HFFc6 (cell line): ENCODE measurements at regions not wholly inside any gene's neighbourhood (a gene's known extent, or its start where the extent isn't known, plus 50 kb on each side); places are given as distances from the start of the nearest gene placed in this dataset.

Experiments used
- DNase-seq: peaks from one replicate; pipeline ENCODE4 v3.0.0-alpha.2; 2018
- H3K27ac Mint-ChIP-seq: 2 replicates; pipeline ENCODE4 v1.8.0; 2020; ENCODE audit warnings: mild to moderate bottlenecking, mixed read lengths
- H3K27me3 Mint-ChIP-seq: 2 replicates; pipeline ENCODE4 v1.8.0; 2021; ENCODE audit warnings: mild to moderate bottlenecking, moderate library complexity, mixed read lengths; ENCODE audit not compliant: insufficient read depth
- H3K36me3 Mint-ChIP-seq: 2 replicates; pipeline ENCODE4 v1.8.0; 2021; ENCODE audit warnings: low read depth, mixed read lengths
- H3K4me1 Mint-ChIP-seq: 2 replicates; pipeline ENCODE4 v1.8.0; 2020; ENCODE audit warnings: low read depth, mixed read lengths
- H3K4me3 Mint-ChIP-seq: 2 replicates; pipeline ENCODE4 v1.8.0; 2020; ENCODE audit warnings: mild to moderate bottlenecking, moderate library complexity, mixed read lengths
- H3K9me3 Mint-ChIP-seq: 2 replicates; pipeline ENCODE4 v1.8.0; 2020; ENCODE audit warnings: mild to moderate bottlenecking, mixed read lengths
- TF ChIP-seq, protein P1 (sequence below): fragments of 200-600 bp; sonication (generic); IDR thresholded peaks from 2 replicates; pipeline ENCODE4 v1.5.0; 2021; ENCODE audit warnings: antibody characterized with exemption, mild to moderate bottlenecking

DNA sequence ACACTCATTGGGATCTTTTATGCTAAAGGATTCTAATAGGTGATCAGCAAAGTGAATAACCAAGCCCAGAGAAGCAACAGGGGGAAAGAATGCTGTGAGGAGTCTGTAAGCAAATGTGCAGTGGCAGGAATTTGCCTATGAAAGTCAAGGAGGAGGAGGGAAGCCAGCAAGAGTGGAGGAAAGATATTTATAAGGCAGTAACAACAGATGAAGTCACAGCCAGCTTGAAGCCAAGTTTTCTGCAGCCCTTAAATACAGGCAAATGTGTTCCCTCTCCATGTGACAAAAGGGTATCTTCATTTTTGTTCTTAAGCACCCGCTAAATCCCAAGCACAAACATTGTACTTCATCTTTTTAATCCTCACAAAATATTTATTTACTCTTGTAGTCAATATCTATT is 275.0 kb upstream of the CLNK start:
- no peak for DNase-seq
- Mint-ChIP-seq H3K9me3 (peaks cover 49% of the 10 kb centered on the region), H3K4me1 (no peaks in the 10 kb centered on the region), H3K27me3 (no peaks in the 10 kb centered on the region), H3K27ac (no peak overlapping the region), H3K36me3 (no peaks in the 10 kb centered on the region), H3K4me3 (no peak overlapping the region)
- TF ChIP-seq, protein P1, sequence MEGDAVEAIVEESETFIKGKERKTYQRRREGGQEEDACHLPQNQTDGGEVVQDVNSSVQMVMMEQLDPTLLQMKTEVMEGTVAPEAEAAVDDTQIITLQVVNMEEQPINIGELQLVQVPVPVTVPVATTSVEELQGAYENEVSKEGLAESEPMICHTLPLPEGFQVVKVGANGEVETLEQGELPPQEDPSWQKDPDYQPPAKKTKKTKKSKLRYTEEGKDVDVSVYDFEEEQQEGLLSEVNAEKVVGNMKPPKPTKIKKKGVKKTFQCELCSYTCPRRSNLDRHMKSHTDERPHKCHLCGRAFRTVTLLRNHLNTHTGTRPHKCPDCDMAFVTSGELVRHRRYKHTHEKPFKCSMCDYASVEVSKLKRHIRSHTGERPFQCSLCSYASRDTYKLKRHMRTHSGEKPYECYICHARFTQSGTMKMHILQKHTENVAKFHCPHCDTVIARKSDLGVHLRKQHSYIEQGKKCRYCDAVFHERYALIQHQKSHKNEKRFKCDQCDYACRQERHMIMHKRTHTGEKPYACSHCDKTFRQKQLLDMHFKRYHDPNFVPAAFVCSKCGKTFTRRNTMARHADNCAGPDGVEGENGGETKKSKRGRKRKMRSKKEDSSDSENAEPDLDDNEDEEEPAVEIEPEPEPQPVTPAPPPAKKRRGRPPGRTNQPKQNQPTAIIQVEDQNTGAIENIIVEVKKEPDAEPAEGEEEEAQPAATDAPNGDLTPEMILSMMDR: no peak

DNA sequence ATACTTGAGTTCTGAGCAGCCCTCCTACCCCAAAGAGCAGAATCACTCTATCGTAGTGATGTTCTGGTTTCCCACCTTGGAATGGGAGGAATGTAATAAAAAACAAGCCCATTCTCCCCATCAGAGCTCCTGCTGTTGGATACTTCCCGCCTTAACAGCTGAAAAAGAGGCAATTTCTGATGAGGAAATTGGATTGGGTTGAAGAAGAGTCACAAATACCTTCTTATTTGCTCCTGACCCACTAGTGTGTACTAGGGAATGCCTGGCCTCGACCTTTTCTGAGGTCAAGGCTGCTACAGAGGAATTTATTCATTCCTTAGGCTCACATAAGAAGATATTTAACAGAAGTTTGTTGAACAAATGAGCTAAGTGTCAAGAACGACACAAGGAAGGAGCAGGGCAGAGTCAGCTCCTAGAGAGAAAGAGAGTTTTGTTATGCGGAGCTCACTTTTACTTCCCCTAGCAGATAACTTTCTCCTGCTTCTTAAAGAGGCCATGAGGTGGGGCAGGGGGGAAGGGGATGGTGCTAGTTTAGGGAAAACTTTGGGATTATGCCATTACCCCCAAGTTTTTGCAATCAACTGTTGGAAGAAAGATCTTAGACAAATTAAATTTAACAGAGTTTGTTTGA is 273.8 kb upstream of the CLNK start:
- no peaks in the 10 kb centered on the region for H3K36me3 Mint-ChIP-seq
- H3K27ac Mint-ChIP-seq: no peak overlapping the region
- H3K4me3 Mint-ChIP-seq: no peak overlapping the region
- no peaks in the 10 kb centered on the region for H3K27me3 Mint-ChIP-seq
- TF ChIP-seq, protein P1: no peak
- no peaks in the 10 kb centered on the region for H3K4me1 Mint-ChIP-seq
- H3K9me3 Mint-ChIP-seq: peaks cover 41% of the 10 kb centered on the region
- no peak for DNase-seq

DNA sequence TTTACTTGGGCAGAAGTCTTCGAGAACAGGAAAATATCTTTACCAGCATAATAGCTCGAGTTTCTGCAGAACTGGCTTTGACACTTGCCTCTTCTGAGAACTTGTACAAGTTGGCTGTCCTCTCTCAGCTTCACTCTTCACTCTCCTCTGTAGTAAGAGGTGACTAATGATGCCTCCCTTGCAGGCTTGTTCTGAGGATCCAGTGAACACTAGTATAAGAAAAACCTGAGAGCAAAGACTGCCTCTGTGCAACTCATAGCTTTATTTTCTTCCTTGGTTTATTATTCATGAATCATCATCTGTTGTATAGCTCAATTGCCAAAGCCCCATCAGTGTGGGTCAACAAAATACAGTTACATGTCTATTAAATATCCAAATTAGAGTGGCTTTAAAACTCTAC is 266.7 kb upstream of the CLNK start:
- Mint-ChIP-seq H3K9me3 (peaks cover 39% of the 10 kb centered on the region), H3K27me3 (no peaks in the 10 kb centered on the region), H3K4me1 (no peaks in the 10 kb centered on the region), H3K36me3 (no peaks in the 10 kb centered on the region), H3K27ac (no peak overlapping the region), H3K4me3 (no peak overlapping the region)
- TF ChIP-seq, protein P1: no peak
- no peak for DNase-seq

DNA sequence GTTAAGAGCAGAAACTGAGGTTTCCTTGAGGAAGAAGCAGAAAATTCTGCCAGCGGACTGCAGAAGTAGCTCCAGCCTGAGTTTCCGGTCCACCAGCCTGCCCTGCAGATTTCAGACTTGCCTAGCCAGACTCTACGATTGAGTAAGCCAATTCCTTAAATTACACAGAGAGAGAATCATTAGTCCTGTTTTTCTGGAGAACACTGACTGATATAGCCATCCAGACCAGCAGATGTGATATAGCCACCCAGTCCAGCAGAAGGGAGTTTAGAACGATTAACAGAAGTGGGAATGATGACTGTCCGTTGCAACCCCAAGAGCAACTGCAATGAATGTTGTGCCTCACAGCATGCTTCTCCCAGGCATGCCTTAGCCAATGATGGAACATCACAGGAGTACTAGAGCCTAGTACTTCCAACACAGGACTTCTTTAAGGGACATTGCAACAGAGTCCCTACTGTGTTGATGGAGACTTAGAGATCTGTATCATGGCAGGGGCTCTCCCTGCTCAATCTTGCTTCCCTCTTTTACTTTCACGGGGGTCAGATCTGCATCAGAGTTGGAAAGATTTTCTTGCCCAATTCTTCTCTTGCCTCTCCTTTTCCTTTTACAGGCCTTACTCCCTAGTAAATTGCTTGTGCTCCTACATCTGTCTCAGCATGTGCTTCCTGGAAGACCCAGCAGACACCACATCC is 264.6 kb upstream of the CLNK start:
- no peaks in the 10 kb centered on the region for H3K36me3 Mint-ChIP-seq
- TF ChIP-seq, protein P1: no peak
- H3K9me3 Mint-ChIP-seq: peaks cover 41% of the 10 kb centered on the region
- H3K27ac Mint-ChIP-seq: no peak overlapping the region
- no peak overlapping the region for H3K4me3 Mint-ChIP-seq
- DNase-seq: no peak
- peaks cover 2% of the 10 kb centered on the region; the same call in 1 of the 2 replicates for H3K27me3 Mint-ChIP-seq
- H3K4me1 Mint-ChIP-seq: no peaks in the 10 kb centered on the region

DNA sequence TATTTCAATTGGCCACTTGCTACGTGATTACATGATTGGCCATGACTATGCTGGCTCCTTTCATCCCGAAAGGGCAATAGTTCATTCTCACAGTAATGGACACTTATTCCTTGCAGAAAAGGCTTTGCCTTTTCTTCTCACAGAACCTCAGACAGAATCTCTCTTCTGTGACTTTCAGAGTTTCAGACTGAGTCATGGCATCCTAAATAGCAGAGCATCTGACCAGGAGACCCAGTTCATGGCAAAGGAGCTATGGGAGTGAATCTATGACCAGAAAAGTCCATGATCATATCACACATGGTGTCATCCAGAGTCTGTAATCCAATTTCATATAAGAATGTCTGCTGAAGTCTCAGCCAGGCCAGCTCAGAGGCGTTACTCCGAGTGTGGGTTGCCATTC is 263.3 kb upstream of the CLNK start:
- DNase-seq: no peak
- Mint-ChIP-seq H3K4me3 (no peak overlapping the region), H3K27ac (no peak overlapping the region), H3K4me1 (no peaks in the 10 kb centered on the region), H3K27me3 (peaks cover 2% of the 10 kb centered on the region; the same call in 1 of the 2 replicates), H3K9me3 (peaks cover 52% of the 10 kb centered on the region), H3K36me3 (no peaks in the 10 kb centered on the region)
- TF ChIP-seq, protein P1: no peak
